Mammary epithelial cell (primary cell): ENCODE measurements at regions not wholly inside any gene's neighbourhood (a gene's known extent, or its start where the extent isn't known, plus 50 kb on each side); places are given as distances from the start of the nearest gene placed in this dataset.

Source experiments
- CTCF ChIP-seq, 2 donors: IDR thresholded peaks in 1 of 2; conservative IDR thresholded peaks in 1 of 2; 2 replicates each; pipeline ENCODE4 v1.5.1; 2011 to 2012; ENCODE audit warnings: inconsistent platforms in 2 of 2, low read length in 2 of 2, mild to moderate bottlenecking in 2 of 2, control low read depth in 1 of 2, low read depth in 1 of 2; ENCODE audit not compliant: insufficient read depth in 1 of 2; ENCODE audit errors: extremely low read depth in 1 of 2
- EZH2 ChIP-seq: IDR thresholded peaks from 2 replicates; pipeline ENCODE4 v1.6.1; 2012; ENCODE audit warnings: low read length, inconsistent platforms, borderline replicate concordance

GRCh38 chr14:105864116-105864515 lies 337.7 kb downstream of the TMEM121 start:
- TF ChIP-seq CTCF (conservative IDR thresholded peaks at IDR 0.05 in 1 of 2, IDR thresholded peaks at IDR 0.05 in 1 of 2; ENCODE audit: extremely low read depth in 1 of 2, insufficient read depth in 1 of 2, low read depth in 1 of 2, low read length in 2 of 2) (no peak), EZH2 (no peak)
